DND-41 (cell line): ENCODE measurements at regions not wholly inside any gene's neighbourhood (a gene's known extent, or its start where the extent isn't known, plus 50 kb on each side); places are given as distances from the start of the nearest gene placed in this dataset.

Experiments used
- ATAC-seq: fragments of 200-7000 bp; cut with Tn5 transposase; 3 replicates; pipeline ENCODE4 v1.9.1; 2021; ENCODE audit warnings: low read depth; ENCODE audit not compliant: insufficient read depth
- DNase-seq: peaks from one replicate; pipeline ENCODE4 v3.0.0-alpha.2; 2020
- H2AFZ ChIP-seq: 2 replicates; pipeline ENCODE4 v1.6.0; 2012; ENCODE audit warnings: low read depth, low read length
- H3K27ac ChIP-seq: 2 replicates; pipeline ENCODE4 v1.5.1; 2012; ENCODE audit warnings: low read length, inconsistent platforms
- H3K27me3 ChIP-seq: fragments of 200-600 bp; sonication (generic); 2 replicates; pipeline ENCODE4 v1.6.0; 2012; ENCODE audit warnings: low read length, mild to moderate bottlenecking, inconsistent platforms; ENCODE audit not compliant: insufficient read depth, poor library complexity
- H3K36me3 ChIP-seq: 2 replicates; pipeline ENCODE4 v1.5.1; 2012; ENCODE audit warnings: low read length, inconsistent platforms; ENCODE audit not compliant: insufficient read depth
- H3K4me1 ChIP-seq: 2 replicates; pipeline ENCODE4 v1.5.1; 2012; ENCODE audit warnings: mild to moderate bottlenecking, low read length; ENCODE audit not compliant: insufficient read depth
- H3K4me2 ChIP-seq: 2 replicates; pipeline ENCODE4 v1.6.0; 2012; ENCODE audit warnings: mild to moderate bottlenecking, moderate library complexity, low read length, inconsistent platforms; ENCODE audit not compliant: insufficient read depth
- H3K4me3 ChIP-seq, 2 experiments: fragments of 200-600 bp in 1 of 2; shearing (Covaris generic) in 1 of 2; 2 replicates each; pipeline ENCODE4 v1.5.1; 2012 to 2016; ENCODE audit warnings: inconsistent platforms in 2 of 2, low read length in 2 of 2, mild to moderate bottlenecking in 2 of 2, low read depth in 1 of 2, moderate library complexity in 1 of 2
- H3K79me2 ChIP-seq: 2 replicates; pipeline ENCODE4 v1.6.0; 2012; ENCODE audit warnings: low read length, inconsistent platforms; ENCODE audit not compliant: insufficient read depth
- H3K9ac ChIP-seq: 2 replicates; pipeline ENCODE4 v1.6.0; 2012; ENCODE audit warnings: low read depth, mild to moderate bottlenecking, inconsistent platforms, low read length, moderate library complexity
- H3K9me3 ChIP-seq: 2 replicates; pipeline ENCODE4 v1.5.1; 2012; ENCODE audit warnings: low read length, moderate library complexity, mild to moderate bottlenecking, inconsistent platforms; ENCODE audit not compliant: insufficient read depth, severe bottlenecking
- H4K20me1 ChIP-seq: 2 replicates; pipeline ENCODE4 v1.6.0; 2012; ENCODE audit warnings: low read length; ENCODE audit not compliant: insufficient read depth
- EZH2 ChIP-seq: IDR thresholded peaks from 3 replicates; pipeline ENCODE4 v1.6.1; 2012; ENCODE audit warnings: borderline replicate concordance, low read depth, mild to moderate bottlenecking, moderate library complexity, low read length, inconsistent platforms; ENCODE audit not compliant: severe bottlenecking
- TF ChIP-seq, protein P1 (sequence below): IDR thresholded peaks from 2 replicates; pipeline ENCODE4 v1.5.1; 2012; ENCODE audit warnings: borderline replicate concordance, low read length, moderate library complexity, mild to moderate bottlenecking; ENCODE audit not compliant: poor library complexity, severe bottlenecking; ENCODE audit errors: extremely low read depth

DNA sequence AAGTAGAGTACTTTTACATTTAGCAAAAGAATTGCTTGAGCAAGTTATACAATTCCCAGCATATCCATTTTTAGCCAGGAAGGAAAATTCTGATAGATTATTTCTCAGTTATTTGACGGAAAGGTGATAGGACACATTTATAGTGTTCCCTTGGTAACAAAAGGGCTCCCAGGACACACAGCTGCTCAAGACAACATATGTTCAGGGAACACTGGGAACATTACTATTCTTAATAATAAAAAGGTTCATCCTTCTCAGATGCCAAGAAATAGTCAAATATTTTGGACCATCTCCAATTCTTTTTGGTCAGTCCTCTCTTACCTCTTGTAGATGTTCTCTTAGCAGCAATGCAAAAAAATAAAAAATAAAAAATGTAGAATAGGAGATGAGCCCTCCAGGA is 66.8 kb upstream of the SMAD1 start:
- no peaks in the 10 kb centered on the region for H3K27me3 ChIP-seq
- H2AFZ ChIP-seq = no peak overlapping the region
- no peak overlapping the region for H3K27ac ChIP-seq
- no peaks in the 10 kb centered on the region for H3K4me1 ChIP-seq
- H3K79me2 ChIP-seq = no peaks in the 10 kb centered on the region
- no peak overlapping the region for H3K4me2 ChIP-seq
- DNase-seq (no peak), ATAC-seq (no peak)
- H3K36me3 ChIP-seq = no peaks in the 10 kb centered on the region
- no peaks in the 10 kb centered on the region for H3K9me3 ChIP-seq
- TF ChIP-seq, protein P1, sequence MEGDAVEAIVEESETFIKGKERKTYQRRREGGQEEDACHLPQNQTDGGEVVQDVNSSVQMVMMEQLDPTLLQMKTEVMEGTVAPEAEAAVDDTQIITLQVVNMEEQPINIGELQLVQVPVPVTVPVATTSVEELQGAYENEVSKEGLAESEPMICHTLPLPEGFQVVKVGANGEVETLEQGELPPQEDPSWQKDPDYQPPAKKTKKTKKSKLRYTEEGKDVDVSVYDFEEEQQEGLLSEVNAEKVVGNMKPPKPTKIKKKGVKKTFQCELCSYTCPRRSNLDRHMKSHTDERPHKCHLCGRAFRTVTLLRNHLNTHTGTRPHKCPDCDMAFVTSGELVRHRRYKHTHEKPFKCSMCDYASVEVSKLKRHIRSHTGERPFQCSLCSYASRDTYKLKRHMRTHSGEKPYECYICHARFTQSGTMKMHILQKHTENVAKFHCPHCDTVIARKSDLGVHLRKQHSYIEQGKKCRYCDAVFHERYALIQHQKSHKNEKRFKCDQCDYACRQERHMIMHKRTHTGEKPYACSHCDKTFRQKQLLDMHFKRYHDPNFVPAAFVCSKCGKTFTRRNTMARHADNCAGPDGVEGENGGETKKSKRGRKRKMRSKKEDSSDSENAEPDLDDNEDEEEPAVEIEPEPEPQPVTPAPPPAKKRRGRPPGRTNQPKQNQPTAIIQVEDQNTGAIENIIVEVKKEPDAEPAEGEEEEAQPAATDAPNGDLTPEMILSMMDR = no peak
- no peak for TF ChIP-seq EZH2
- H4K20me1 ChIP-seq = no peaks in the 10 kb centered on the region
- H3K4me3 ChIP-seq = no peak overlapping the region
- no peak overlapping the region for H3K9ac ChIP-seq

DNA sequence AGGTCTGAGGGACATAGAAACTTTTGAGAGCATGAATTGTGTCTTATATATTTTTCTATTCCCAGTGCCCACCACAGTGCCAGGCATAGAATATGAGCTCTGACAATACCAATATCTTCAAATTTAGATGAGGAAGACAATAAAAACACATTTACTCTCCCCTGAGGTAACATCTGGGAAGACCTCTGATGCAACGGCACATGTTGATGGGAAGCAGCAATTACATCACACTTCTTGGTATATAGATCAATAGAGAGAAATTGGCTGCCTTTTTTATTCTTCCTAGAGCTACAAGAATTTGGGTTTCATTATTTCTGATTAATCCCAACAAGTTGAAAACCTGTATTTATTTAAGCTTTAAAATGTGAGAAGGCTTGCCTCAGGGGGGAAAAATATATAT is 67.4 kb upstream of the SMAD1 start:
- no peak overlapping the region for H3K27ac ChIP-seq
- H2AFZ ChIP-seq = no peak overlapping the region
- DNase-seq (no peak), ATAC-seq (no peak)
- H3K27me3 ChIP-seq = no peaks in the 10 kb centered on the region
- H3K9ac ChIP-seq = no peak overlapping the region
- no peaks in the 10 kb centered on the region for H4K20me1 ChIP-seq
- H3K36me3 ChIP-seq = no peaks in the 10 kb centered on the region
- H3K79me2 ChIP-seq = no peaks in the 10 kb centered on the region
- H3K4me2 ChIP-seq = no peak overlapping the region
- TF ChIP-seq, protein P1 = no peak
- TF ChIP-seq EZH2 = no peak
- no peak overlapping the region for H3K4me3 ChIP-seq
- H3K9me3 ChIP-seq = no peaks in the 10 kb centered on the region
- H3K4me1 ChIP-seq = no peaks in the 10 kb centered on the region

DNA sequence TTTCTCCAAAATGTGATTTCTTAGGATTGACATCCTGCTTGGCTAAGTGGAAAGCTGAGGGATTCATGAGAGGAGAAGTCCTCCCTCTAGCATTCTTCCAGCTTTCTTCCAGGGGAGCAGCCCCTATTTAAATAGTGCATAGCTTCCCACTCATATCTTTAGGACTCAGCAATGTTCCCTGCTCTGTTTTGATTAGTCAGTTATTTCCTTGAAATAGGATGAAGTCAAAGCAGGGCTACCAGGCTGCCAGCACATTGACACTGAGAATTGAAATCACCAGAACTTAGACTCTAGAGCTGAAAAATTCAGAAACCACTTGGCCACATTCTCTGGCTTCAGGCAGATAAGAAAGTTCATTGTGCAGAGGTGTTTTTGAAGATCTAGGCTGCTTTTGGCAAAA is 74.7 kb upstream of the SMAD1 start:
- Histone ChIP-seq H4K20me1 (no peaks in the 10 kb centered on the region), H3K4me1 (no peaks in the 10 kb centered on the region), H3K9ac (no peak overlapping the region), H3K79me2 (no peaks in the 10 kb centered on the region), H3K4me2 (no peak overlapping the region), H3K4me3 (no peak overlapping the region), H2AFZ (no peak overlapping the region), H3K27ac (no peak overlapping the region), H3K36me3 (no peaks in the 10 kb centered on the region), H3K27me3 (no peaks in the 10 kb centered on the region), H3K9me3 (no peaks in the 10 kb centered on the region)
- TF ChIP-seq EZH2 = no peak
- TF ChIP-seq, protein P1 = no peak
- DNase-seq (no peak), ATAC-seq (no peak)

DNA sequence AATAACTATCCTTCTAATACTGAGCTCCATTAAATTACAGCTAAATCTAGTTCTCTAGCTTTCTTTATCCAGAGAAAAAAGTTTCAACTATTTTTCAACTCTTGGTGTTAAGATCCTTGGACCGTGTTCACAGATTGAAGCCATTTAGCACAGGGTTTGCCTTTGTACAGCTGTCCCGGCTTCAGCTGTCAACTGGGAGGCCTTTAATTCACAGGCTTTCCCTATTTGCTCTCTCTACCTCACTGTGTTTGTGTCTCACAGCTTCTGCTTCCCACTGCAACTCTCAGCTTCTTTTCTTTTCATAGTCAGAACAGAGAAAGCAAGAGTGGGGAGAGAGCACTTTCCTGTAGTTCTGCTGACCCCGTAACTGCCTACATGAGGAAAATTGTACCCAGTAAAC is 76.9 kb upstream of the SMAD1 start:
- H3K9ac ChIP-seq = no peak overlapping the region
- H3K4me2 ChIP-seq = no peak overlapping the region
- TF ChIP-seq, protein P1 = no peak
- no peak for TF ChIP-seq EZH2
- H3K4me1 ChIP-seq = no peaks in the 10 kb centered on the region
- no peaks in the 10 kb centered on the region for H4K20me1 ChIP-seq
- no peaks in the 10 kb centered on the region for H3K36me3 ChIP-seq
- no peak overlapping the region for H3K4me3 ChIP-seq
- no peaks in the 10 kb centered on the region for H3K27me3 ChIP-seq
- no peaks in the 10 kb centered on the region for H3K9me3 ChIP-seq
- ATAC-seq (no peak), DNase-seq (no peak)
- H3K27ac ChIP-seq = no peak overlapping the region
- H3K79me2 ChIP-seq = no peaks in the 10 kb centered on the region
- no peak overlapping the region for H2AFZ ChIP-seq
